Endothelial cell of umbilical vein (primary cell): ENCODE measurements at regions not wholly inside any gene's neighbourhood (a gene's known extent, or its start where the extent isn't known, plus 50 kb on each side); places are given as distances from the start of the nearest gene placed in this dataset.

Source experiments
- BruUV-seq: library from RNA; stranded (reverse); fragments of 400-500 nt; replicated peaks from 2 replicates; lab custom pipeline; 2021; lab: Mats Ljungman, UMichigan
- CTCF ChIA-PET: fragments of 300-600, 350-600 bp; sonication (Branson Sonifier 250); formaldehyde crosslinking; loops from one replicate; lab custom pipeline; 2021; ENCODE audit warnings: antibody characterized with exemption, inconsistent platforms; lab: Charles Lee
- POLR2A ChIA-PET: fragments of 300-600, 350-600 bp; sonication (Branson Sonifier 250); formaldehyde crosslinking; loops from one replicate; lab custom pipeline; 2021; ENCODE audit warnings: antibody characterized with exemption, inconsistent platforms; lab: Charles Lee
- DNase-seq: peaks from one replicate; pipeline ENCODE4 v3.0.0-alpha.2; 2011; ENCODE audit warnings: low read depth, low spot score
- FAIRE-seq: peaks from 2 replicates; lab custom pipeline; 2011; peaks lifted over from hg19 to GRCh38; lab: Jason Lieb, UNC
- H2AFZ ChIP-seq: 2 replicates; pipeline ENCODE4 v1.6.0; 2012; ENCODE audit warnings: low read depth, low read length, control low read depth, inconsistent platforms
- H3K27ac ChIP-seq: 2 replicates; pipeline ENCODE4 v1.5.1; 2011; ENCODE audit warnings: low read depth, mild to moderate bottlenecking, control low read depth, low read length, moderate library complexity; ENCODE audit not compliant: insufficient read depth
- H3K27me3 ChIP-seq, 2 experiments: 2 replicates each; pipeline versions ENCODE4 v1.6.0 to v1.6.1; 2011; ENCODE audit warnings: low read length in 2 of 2, mixed read lengths in 1 of 2; ENCODE audit not compliant: control insufficient read depth in 2 of 2, insufficient read depth in 2 of 2
- H3K36me3 ChIP-seq, 2 experiments: 2 replicates in 1 of 2; 3 replicates in 1 of 2; pipeline ENCODE4 v1.5.1; 2011; ENCODE audit warnings: low read length in 2 of 2, mild to moderate bottlenecking in 1 of 2, moderate library complexity in 1 of 2; ENCODE audit not compliant: control insufficient read depth in 2 of 2, insufficient read depth in 2 of 2; ENCODE audit errors: extremely low read depth in 1 of 2
- H3K4me1 ChIP-seq: 3 replicates; pipeline ENCODE4 v1.5.1; 2011; ENCODE audit warnings: mild to moderate bottlenecking, low read length; ENCODE audit not compliant: control insufficient read depth, insufficient read depth; ENCODE audit errors: extremely low read depth
- H3K4me2 ChIP-seq: 2 replicates; pipeline ENCODE4 v1.6.1; 2011; ENCODE audit warnings: low read length, control low read depth, mixed read lengths; ENCODE audit not compliant: insufficient read depth
- H3K4me3 ChIP-seq, 3 experiments: fragments of 200-600 bp in 1 of 3; sonication (generic), shearing (Covaris generic) in 1 of 3; replicated peaks in 1 of 3; 2 replicates each; pipeline ENCODE4 v1.5.1; 2011 to 2016; ENCODE audit warnings: control low read depth in 3 of 3, low read length in 3 of 3, mild to moderate bottlenecking in 2 of 3, inconsistent platforms in 1 of 3, low read depth in 1 of 3, moderate library complexity in 1 of 3; ENCODE audit not compliant: insufficient read depth in 1 of 3
- H3K79me2 ChIP-seq: 2 replicates; pipeline ENCODE4 v1.6.0; 2012; ENCODE audit warnings: low read length, inconsistent platforms; ENCODE audit not compliant: control insufficient read depth, insufficient read depth
- H3K9ac ChIP-seq: replicated peaks from 2 replicates; pipeline ENCODE3; 2011; ENCODE audit warnings: low read length, control low read depth; ENCODE audit not compliant: insufficient read depth; ENCODE audit errors: extremely low read depth
- H3K9me1 ChIP-seq: replicated peaks from 3 replicates; pipeline ENCODE4 v1.6.0; 2011; ENCODE audit warnings: mild to moderate bottlenecking, low read length; ENCODE audit not compliant: control insufficient read depth, insufficient read depth; ENCODE audit errors: extremely low read depth
- H3K9me3 ChIP-seq: replicated peaks from 2 replicates; pipeline ENCODE4 v1.5.1; 2012; ENCODE audit warnings: low read length, inconsistent platforms; ENCODE audit not compliant: control insufficient read depth, insufficient read depth
- H4K20me1 ChIP-seq: replicated peaks from 2 replicates; pipeline ENCODE3; 2011; ENCODE audit warnings: mild to moderate bottlenecking, low read length; ENCODE audit not compliant: control insufficient read depth, insufficient read depth; ENCODE audit errors: extremely low read depth
- EZH2 ChIP-seq: IDR thresholded peaks from 2 replicates; pipeline ENCODE4 v1.6.1; 2012; ENCODE audit warnings: borderline replicate concordance, low read depth, mild to moderate bottlenecking, moderate library complexity, low read length, inconsistent platforms; ENCODE audit not compliant: severe bottlenecking
- FOS ChIP-seq: IDR thresholded peaks from 2 replicates; pipeline ENCODE4 v1.6.1; 2011; ENCODE audit warnings: mild to moderate bottlenecking, low read length, moderate library complexity, borderline replicate concordance; ENCODE audit not compliant: insufficient read depth
- GATA2 ChIP-seq: IDR thresholded peaks from 2 replicates; pipeline ENCODE4 v1.7.0; 2011; ENCODE audit warnings: low read depth, mild to moderate bottlenecking, moderate library complexity, mixed read lengths, low read length; ENCODE audit not compliant: insufficient read length, insufficient read depth
- JUN ChIP-seq: IDR thresholded peaks from 2 replicates; pipeline ENCODE4 v1.6.1; 2011; ENCODE audit warnings: borderline replicate concordance, low read depth; ENCODE audit not compliant: insufficient read length, insufficient read depth
- MYC ChIP-seq: IDR thresholded peaks from one replicate; pipeline ENCODE4 v1.6.1; 2011; ENCODE audit warnings: mild to moderate bottlenecking, low read depth, low read length
- POLR2A ChIP-seq: IDR thresholded peaks from 2 replicates; pipeline ENCODE4 v1.6.1; 2012; ENCODE audit warnings: low read depth, mild to moderate bottlenecking, control low read depth, low read length
- POLR2AphosphoS5 ChIP-seq: IDR thresholded peaks from 2 replicates; pipeline ENCODE4 v1.6.1; 2012; ENCODE audit warnings: low read depth, mild to moderate bottlenecking, control low read depth, low read length, moderate library complexity; ENCODE audit not compliant: insufficient read depth
- dilution Hi-C: fragments of 300-500 bp; cut with MboI; formaldehyde crosslinking; loops from one replicate; pipeline ENCODE4 v1.15.0; 2019; ENCODE audit warnings: low sequenced_read_pairs; ENCODE audit not compliant: extremely low pct_ligation_motif_present
- intact Hi-C: fragments of 100-400 bp; cut with micrococcal nuclease; formaldehyde crosslinking; loops from one replicate; pipeline ENCODE4 v1.10.0; 2022
- TF ChIP-seq, protein P1 (sequence below), 2 donors: IDR thresholded peaks; 1 replicate in 1 of 2; 2 replicates in 1 of 2; pipeline ENCODE4 v1.5.1; 2011; ENCODE audit warnings: low read length in 2 of 2, mild to moderate bottlenecking in 2 of 2, moderate library complexity in 2 of 2, control low read depth in 1 of 2, inconsistent platforms in 1 of 2, low read depth in 1 of 2; ENCODE audit not compliant: insufficient read depth in 1 of 2; ENCODE audit errors: extremely low read depth in 1 of 2
- TF ChIP-seq, protein P2 (sequence below): IDR thresholded peaks from 2 replicates; pipeline ENCODE4 v1.6.1; 2011; ENCODE audit not compliant: insufficient read depth, insufficient read length

DNA sequence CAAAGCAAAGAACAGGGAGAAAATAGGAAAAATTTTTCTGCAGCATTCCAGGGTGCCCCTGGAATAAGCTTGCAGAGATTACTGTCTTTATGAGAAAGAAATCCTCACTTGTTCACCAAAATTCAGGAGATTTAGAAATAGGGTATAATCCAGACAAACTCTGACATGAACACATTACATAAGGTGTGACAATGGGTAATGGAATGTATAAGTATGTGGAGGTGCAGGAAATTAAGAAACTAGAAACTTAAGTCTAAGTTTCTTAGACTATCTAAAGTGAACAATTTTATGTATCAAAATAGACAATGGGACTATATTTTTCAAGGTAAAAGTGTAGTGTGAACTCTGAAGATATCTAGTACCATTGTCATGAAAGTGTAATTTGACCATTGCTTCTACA is 140.0 kb upstream of the KITLG start:
- no peak overlapping the region for H3K27ac ChIP-seq
- H4K20me1 ChIP-seq = no peaks in the 10 kb centered on the region
- no peaks in the 10 kb centered on the region for H3K9me1 ChIP-seq
- H3K9ac ChIP-seq = no peak overlapping the region
- intact Hi-C loops = no loop called here
- FAIRE-seq = no peak
- H3K4me3 ChIP-seq = no peak overlapping the region
- H3K27me3 ChIP-seq = no peaks in the 10 kb centered on the region
- CTCF ChIA-PET = no interaction called here
- no peak overlapping the region for H2AFZ ChIP-seq
- H3K4me2 ChIP-seq = no peak overlapping the region
- POLR2A ChIA-PET = no interaction called here
- BruUV-seq = no TSS peak
- dilution Hi-C loops = no loop called here
- no peaks in the 10 kb centered on the region for H3K36me3 ChIP-seq
- peaks cover 5% of the 10 kb centered on the region for H3K4me1 ChIP-seq
- H3K9me3 ChIP-seq = no peaks in the 10 kb centered on the region
- H3K79me2 ChIP-seq = no peaks in the 10 kb centered on the region
- no peak for DNase-seq
- TF ChIP-seq GATA2 = no peak
- no peak for TF ChIP-seq POLR2AphosphoS5
- no peak for TF ChIP-seq MYC
- TF ChIP-seq, protein P1, sequence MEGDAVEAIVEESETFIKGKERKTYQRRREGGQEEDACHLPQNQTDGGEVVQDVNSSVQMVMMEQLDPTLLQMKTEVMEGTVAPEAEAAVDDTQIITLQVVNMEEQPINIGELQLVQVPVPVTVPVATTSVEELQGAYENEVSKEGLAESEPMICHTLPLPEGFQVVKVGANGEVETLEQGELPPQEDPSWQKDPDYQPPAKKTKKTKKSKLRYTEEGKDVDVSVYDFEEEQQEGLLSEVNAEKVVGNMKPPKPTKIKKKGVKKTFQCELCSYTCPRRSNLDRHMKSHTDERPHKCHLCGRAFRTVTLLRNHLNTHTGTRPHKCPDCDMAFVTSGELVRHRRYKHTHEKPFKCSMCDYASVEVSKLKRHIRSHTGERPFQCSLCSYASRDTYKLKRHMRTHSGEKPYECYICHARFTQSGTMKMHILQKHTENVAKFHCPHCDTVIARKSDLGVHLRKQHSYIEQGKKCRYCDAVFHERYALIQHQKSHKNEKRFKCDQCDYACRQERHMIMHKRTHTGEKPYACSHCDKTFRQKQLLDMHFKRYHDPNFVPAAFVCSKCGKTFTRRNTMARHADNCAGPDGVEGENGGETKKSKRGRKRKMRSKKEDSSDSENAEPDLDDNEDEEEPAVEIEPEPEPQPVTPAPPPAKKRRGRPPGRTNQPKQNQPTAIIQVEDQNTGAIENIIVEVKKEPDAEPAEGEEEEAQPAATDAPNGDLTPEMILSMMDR (IDR thresholded peaks at IDR 0.05; ENCODE audit: extremely low read depth in 1 of 2, insufficient read depth in 1 of 2, low read depth in 1 of 2, low read length in 2 of 2) = no peak
- no peak for TF ChIP-seq FOS
- TF ChIP-seq JUN = no peak
- TF ChIP-seq, protein P2, sequence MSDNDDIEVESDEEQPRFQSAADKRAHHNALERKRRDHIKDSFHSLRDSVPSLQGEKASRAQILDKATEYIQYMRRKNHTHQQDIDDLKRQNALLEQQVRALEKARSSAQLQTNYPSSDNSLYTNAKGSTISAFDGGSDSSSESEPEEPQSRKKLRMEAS = no peak
- no peak for TF ChIP-seq POLR2A
- TF ChIP-seq EZH2 = no peak
